ENCODE measurements at regions not wholly inside any gene's neighbourhood (a gene's known extent, or its start where the extent isn't known, plus 50 kb on each side); places are given as distances from the start of the nearest gene placed in this dataset.

GRCh38 chr6:167767715-167768107 lies 59.0 kb upstream of the AFDN start:
- DNase-seq (ENCODE audit: low read depth) = no peak
- H3K4me3 ChIP-seq (ENCODE audit: low read depth, low read length) = no peak overlapping the region
- TF ChIP-seq, protein P1, sequence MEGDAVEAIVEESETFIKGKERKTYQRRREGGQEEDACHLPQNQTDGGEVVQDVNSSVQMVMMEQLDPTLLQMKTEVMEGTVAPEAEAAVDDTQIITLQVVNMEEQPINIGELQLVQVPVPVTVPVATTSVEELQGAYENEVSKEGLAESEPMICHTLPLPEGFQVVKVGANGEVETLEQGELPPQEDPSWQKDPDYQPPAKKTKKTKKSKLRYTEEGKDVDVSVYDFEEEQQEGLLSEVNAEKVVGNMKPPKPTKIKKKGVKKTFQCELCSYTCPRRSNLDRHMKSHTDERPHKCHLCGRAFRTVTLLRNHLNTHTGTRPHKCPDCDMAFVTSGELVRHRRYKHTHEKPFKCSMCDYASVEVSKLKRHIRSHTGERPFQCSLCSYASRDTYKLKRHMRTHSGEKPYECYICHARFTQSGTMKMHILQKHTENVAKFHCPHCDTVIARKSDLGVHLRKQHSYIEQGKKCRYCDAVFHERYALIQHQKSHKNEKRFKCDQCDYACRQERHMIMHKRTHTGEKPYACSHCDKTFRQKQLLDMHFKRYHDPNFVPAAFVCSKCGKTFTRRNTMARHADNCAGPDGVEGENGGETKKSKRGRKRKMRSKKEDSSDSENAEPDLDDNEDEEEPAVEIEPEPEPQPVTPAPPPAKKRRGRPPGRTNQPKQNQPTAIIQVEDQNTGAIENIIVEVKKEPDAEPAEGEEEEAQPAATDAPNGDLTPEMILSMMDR (IDR thresholded peaks at IDR 0.05; ENCODE audit: insufficient read depth, low read length) = no peak

DNA sequence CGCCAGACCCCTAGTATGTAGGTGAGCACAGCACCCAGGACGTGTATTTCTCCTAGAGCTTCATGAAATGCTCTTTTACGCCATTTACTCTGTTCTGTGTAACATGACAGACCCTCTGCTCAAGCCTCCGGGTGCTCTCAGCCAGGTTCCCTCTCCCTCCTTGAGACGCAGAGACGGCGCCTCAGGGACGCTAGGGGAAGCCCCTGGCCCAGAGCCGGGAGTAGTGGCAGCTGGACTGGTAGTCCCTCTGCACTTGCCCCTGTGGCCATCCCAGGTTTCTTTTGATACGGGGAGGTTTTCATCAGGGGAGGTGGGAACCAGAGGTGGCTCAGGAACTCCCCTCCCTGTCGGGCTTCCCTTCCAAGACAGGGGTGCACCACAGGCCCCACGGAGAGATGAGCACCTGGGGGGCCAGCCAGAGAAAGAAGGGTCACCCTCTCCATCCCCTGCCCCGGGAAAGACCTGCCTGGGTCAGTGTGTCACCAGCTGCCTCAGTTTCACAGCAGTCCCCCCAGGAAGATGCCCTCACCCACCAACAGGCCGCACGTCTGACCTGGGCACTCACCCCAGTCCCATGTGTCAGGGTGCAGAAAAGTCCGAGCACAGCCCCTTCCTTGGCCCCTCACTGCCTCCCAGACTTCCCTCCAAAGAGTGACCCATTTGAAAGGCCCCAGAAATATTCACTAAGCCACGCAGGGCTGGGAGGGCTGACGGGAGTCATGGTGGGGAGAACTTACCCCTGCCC lies 58.1 kb upstream of the AFDN start:
- TF ChIP-seq, protein P1 (IDR thresholded peaks at IDR 0.05; ENCODE audit: insufficient read depth, low read length) = no peak
- H3K4me3 ChIP-seq (ENCODE audit: low read depth, low read length) = no peak overlapping the region
- DNase-seq (ENCODE audit: low read depth) = no peak

DNA sequence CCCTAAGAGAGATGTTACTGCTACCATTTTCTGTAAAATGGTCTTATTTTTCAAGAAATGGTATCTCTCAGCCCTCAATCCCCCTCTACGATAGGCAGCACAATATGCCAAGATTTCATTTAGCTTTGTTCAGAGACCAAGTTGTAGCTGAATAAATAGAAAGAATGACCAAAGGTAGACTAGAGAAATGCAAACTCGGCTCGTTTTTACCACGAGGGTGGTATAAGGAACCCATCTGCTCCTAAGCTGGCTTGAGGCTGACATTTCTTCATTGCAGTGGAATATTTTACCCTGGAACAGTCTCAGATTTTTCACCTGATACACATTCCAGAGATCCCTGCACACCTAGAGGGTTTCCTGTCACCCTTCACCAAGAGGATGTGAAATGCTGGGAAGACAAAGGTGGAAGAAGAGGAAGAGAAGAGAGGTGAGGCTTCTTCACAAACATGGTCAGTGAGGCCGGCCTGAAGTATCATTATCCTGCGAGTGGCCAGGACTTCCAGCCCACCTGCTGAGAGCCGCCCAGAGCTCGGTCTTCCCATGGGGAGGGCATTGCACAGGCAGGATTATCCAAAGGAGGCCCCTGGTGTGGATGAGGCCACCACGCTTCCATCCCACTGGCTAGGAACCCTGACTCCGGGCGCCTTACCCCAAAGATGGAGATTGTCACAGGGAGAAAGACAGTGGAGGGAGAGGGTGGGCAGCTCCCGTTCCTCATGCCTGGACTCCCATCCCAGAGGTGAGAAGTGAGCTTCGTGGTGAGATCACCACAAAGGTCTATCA lies 57.1 kb upstream of the AFDN start:
- no peak for DNase-seq (ENCODE audit: low read depth)
- TF ChIP-seq, protein P1 (IDR thresholded peaks at IDR 0.05; ENCODE audit: insufficient read depth, low read length) = no peak
- H3K4me3 ChIP-seq (ENCODE audit: low read depth, low read length) = no peak overlapping the region

DNA sequence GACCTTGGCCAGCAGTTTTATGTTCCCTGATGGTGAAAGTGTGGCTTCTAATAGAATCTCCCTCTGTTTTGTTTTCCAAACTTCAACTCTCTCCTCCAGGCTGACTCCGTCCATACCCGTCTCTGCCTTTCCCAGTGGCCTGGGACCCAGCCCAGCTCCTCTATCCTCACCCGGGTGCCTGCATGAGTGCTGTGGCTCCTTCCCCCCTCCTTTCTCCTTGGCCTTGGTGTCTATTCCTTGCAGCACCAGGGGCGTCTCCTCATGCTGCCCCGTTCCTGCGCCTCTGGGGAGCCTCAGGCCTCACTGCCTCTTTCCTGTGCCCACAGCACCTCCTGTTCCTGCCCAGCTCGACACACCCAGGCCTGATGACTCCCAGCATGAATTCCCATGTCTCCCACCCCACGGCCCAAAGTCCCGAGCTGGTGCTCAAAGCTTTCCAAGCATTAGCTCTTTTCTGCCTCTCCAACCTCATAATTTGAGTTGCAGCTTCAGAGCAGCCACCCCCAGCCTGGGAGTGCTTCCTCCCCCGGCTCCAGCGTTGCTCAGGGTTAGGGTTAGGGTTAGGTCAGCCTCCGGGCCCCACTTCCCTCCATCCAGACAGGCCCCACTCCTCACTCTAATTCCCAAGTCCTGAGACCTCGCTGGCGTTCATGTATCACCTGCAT lies 56.3 kb upstream of the AFDN start:
- no peak overlapping the region for H3K4me3 ChIP-seq (ENCODE audit: low read depth, low read length)
- TF ChIP-seq, protein P1 (IDR thresholded peaks at IDR 0.05; ENCODE audit: insufficient read depth, low read length) = no peak
- DNase-seq (ENCODE audit: low read depth) = no peak

- TF ChIP-seq, protein P1 (IDR thresholded peaks at IDR 0.05; ENCODE audit: insufficient read depth, low read length) = no peak
- no peak for DNase-seq (ENCODE audit: low read depth)
- no peak overlapping the region for H3K4me3 ChIP-seq (ENCODE audit: low read depth, low read length)
Observed at GRCh38 chr6:167774881-167775280, 51.8 kb upstream of the AFDN start.

GRCh38 chr6:167776906-167777627 lies 49.6 kb upstream of the AFDN start:
- TF ChIP-seq, protein P1 (IDR thresholded peaks at IDR 0.05; ENCODE audit: insufficient read depth, low read length) = no peak
- DNase-seq (ENCODE audit: low read depth) = no peak
- H3K4me3 ChIP-seq (ENCODE audit: low read depth, low read length) = no peak overlapping the region
